ENCODE measurements at regions not wholly inside any gene's neighbourhood (a gene's known extent, or its start where the extent isn't known, plus 50 kb on each side); places are given as distances from the start of the nearest gene placed in this dataset.
A peak's percentile ranks its signal among the peaks of the same experiment; 100 is the strongest.

DNA sequence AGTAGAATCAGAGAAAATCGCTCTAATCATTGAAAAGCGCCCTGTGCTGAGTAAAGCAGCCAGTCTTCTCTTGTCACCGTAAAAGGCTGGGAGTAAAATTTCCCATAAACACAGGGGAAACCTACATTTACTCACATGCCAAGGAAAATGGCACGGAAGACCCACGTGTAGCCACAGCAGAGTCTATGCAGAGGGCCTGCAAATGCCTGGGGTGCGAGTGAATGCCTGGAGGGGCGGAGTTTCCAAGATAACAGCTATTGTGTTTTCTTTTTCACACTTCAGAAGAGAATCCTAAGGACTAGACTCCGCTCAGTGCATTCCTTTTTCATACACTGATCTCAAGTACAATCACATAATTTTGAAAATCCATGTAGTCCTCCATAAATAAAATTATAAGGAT, 159.9 kb upstream of the FOXN3 start:
- ATAC-seq (no peak), DNase-seq (no peak)
- H3K27ac ChIP-seq: no peak overlapping the region
- TF ChIP-seq, protein P1, sequence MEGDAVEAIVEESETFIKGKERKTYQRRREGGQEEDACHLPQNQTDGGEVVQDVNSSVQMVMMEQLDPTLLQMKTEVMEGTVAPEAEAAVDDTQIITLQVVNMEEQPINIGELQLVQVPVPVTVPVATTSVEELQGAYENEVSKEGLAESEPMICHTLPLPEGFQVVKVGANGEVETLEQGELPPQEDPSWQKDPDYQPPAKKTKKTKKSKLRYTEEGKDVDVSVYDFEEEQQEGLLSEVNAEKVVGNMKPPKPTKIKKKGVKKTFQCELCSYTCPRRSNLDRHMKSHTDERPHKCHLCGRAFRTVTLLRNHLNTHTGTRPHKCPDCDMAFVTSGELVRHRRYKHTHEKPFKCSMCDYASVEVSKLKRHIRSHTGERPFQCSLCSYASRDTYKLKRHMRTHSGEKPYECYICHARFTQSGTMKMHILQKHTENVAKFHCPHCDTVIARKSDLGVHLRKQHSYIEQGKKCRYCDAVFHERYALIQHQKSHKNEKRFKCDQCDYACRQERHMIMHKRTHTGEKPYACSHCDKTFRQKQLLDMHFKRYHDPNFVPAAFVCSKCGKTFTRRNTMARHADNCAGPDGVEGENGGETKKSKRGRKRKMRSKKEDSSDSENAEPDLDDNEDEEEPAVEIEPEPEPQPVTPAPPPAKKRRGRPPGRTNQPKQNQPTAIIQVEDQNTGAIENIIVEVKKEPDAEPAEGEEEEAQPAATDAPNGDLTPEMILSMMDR (IDR thresholded peaks at IDR 0.05): no peak
- H3K27me3 ChIP-seq: no peaks in the 10 kb centered on the region
- no peaks in the 10 kb centered on the region for H3K36me3 ChIP-seq
- H3K4me3 ChIP-seq: no peak overlapping the region
- H3K4me1 ChIP-seq: peaks cover 14% of the 10 kb centered on the region
- H3K9me3 ChIP-seq: no peaks in the 10 kb centered on the region
- intact Hi-C loops (cut with DNase I): no loop called here

GRCh38 chr14:89576145-89576927, 159.3 kb upstream of the FOXN3 start:
- peak overlapping the region; percentile 10 for H3K4me3 ChIP-seq
- no peak overlapping the region for H3K27ac ChIP-seq
- peaks cover 14% of the 10 kb centered on the region for H3K4me1 ChIP-seq
- H3K9me3 ChIP-seq: no peaks in the 10 kb centered on the region
- no peak for DNase-seq
- H3K36me3 ChIP-seq: no peaks in the 10 kb centered on the region
- intact Hi-C loops (cut with DNase I): no loop called here
- H3K27me3 ChIP-seq: no peaks in the 10 kb centered on the region
- TF ChIP-seq, protein P1 (IDR thresholded peaks at IDR 0.05): no peak
- peak; percentile 72 for ATAC-seq

- ATAC-seq (no peak), DNase-seq (no peak)
Observed at GRCh38 chr14:89575386-89576061, 158.5 kb upstream of the FOXN3 start.

GRCh38 chr14:89574420-89574819, 157.4 kb upstream of the FOXN3 start:
- DNase-seq (no peak), ATAC-seq (peak; percentile 52)
- no peaks in the 10 kb centered on the region for H3K9me3 ChIP-seq
- no peak overlapping the region for H3K4me3 ChIP-seq
- peaks cover 14% of the 10 kb centered on the region for H3K4me1 ChIP-seq
- TF ChIP-seq, protein P1 (IDR thresholded peaks at IDR 0.05): no peak
- intact Hi-C loops (cut with DNase I): no loop called here
- no peaks in the 10 kb centered on the region for H3K27me3 ChIP-seq
- H3K36me3 ChIP-seq: no peaks in the 10 kb centered on the region
- H3K27ac ChIP-seq: no peak overlapping the region

More at GRCh38 chr14:89575386-89576061, 158.5 kb upstream of the FOXN3 start:
- intact Hi-C loops (cut with DNase I): no loop called here
- Histone ChIP-seq H3K27me3 (no peaks in the 10 kb centered on the region), H3K27ac (no peak overlapping the region), H3K36me3 (no peaks in the 10 kb centered on the region), H3K4me1 (peaks cover 14% of the 10 kb centered on the region), H3K4me3 (no peak overlapping the region), H3K9me3 (no peaks in the 10 kb centered on the region)
- TF ChIP-seq, protein P1 (IDR thresholded peaks at IDR 0.05): no peak

GRCh38 chr14:89573399-89573657, 156.3 kb upstream of the FOXN3 start:
- TF ChIP-seq, protein P1 (IDR thresholded peaks at IDR 0.05): no peak
- no peaks in the 10 kb centered on the region for H3K36me3 ChIP-seq
- ATAC-seq (no peak), DNase-seq (no peak)
- no peaks in the 10 kb centered on the region for H3K27me3 ChIP-seq
- no peak overlapping the region for H3K4me3 ChIP-seq
- peaks cover 13% of the 10 kb centered on the region for H3K4me1 ChIP-seq
- H3K9me3 ChIP-seq: no peaks in the 10 kb centered on the region
- intact Hi-C loops (cut with DNase I): no loop called here
- H3K27ac ChIP-seq: no peak overlapping the region

Measured in upper lobe of right lung (tissue), 1 donor.